WTC11 (cell line): ENCODE measurements at regions not wholly inside any gene's neighbourhood (a gene's known extent, or its start where the extent isn't known, plus 50 kb on each side); places are given as distances from the start of the nearest gene placed in this dataset.

ENCODE experiments used
- ATAC-seq: fragments of 200-7000 bp; cut with Tn5 transposase; 2 replicates; pipeline ENCODE4 v1.10.0; 2021; ENCODE audit warnings: mild to moderate bottlenecking, moderate library complexity
- CTCF ChIA-PET: fragments of 300-600 bp; sonication (Branson Sonifier 250); formaldehyde crosslinking; loops from one replicate; lab custom pipeline; 2021; ENCODE audit warnings: antibody characterized with exemption; lab: Charles Lee
- POLR2A ChIA-PET: fragments of 350-600 bp; sonication (Branson Sonifier 250); formaldehyde crosslinking; loops from one replicate; lab custom pipeline; 2021; ENCODE audit warnings: antibody characterized with exemption; lab: Charles Lee
- DNase-seq: peaks from one replicate; pipeline ENCODE4 v3.0.0; 2021; ENCODE audit warnings: low spot score
- H3K27ac Mint-ChIP-seq: 2 replicates; pipeline ENCODE4 v1.8.0; 2021; ENCODE audit warnings: mixed read lengths
- H3K27me3 Mint-ChIP-seq: 2 replicates; pipeline ENCODE4 v1.8.0; 2021; ENCODE audit warnings: low read depth, mild to moderate bottlenecking, moderate library complexity, mixed read lengths
- H3K36me3 Mint-ChIP-seq: 2 replicates; pipeline ENCODE4 v1.8.0; 2021; ENCODE audit warnings: mixed read lengths
- H3K4me1 Mint-ChIP-seq: 2 replicates; pipeline ENCODE4 v1.8.0; 2022; ENCODE audit warnings: mixed read lengths
- H3K4me3 Mint-ChIP-seq: 2 replicates; pipeline ENCODE4 v1.8.0; 2021; ENCODE audit warnings: mild to moderate bottlenecking, moderate library complexity, mixed read lengths
- H3K9me3 Mint-ChIP-seq: 2 replicates; pipeline ENCODE4 v1.8.0; 2021; ENCODE audit warnings: mixed read lengths
- ERG ChIP-seq: fragments of 250-450 bp; sonication (Bioruptor Pico); IDR thresholded peaks from 2 replicates; pipeline ENCODE4 v1.8.0; 2021; ENCODE audit warnings: mild to moderate bottlenecking
- ESRRA ChIP-seq: sonication (generic); formaldehyde crosslinking; IDR thresholded peaks from 2 replicates; pipeline ENCODE4 v1.8.1; 2022; ENCODE audit warnings: mild to moderate bottlenecking, missing genetic modification reagents, borderline replicate concordance
- FOXJ3 ChIP-seq: sonication (generic); formaldehyde crosslinking; IDR thresholded peaks from 2 replicates; pipeline ENCODE4 v1.9.0; 2021; ENCODE audit warnings: missing genetic modification reagents, mild to moderate bottlenecking, borderline replicate concordance
- FOXP1 ChIP-seq: sonication (generic); formaldehyde crosslinking; IDR thresholded peaks from 2 replicates; pipeline ENCODE4 v1.8.0; 2022; ENCODE audit warnings: missing genetic modification reagents, mild to moderate bottlenecking, moderate library complexity, borderline replicate concordance
- HMGXB4 ChIP-seq: sonication (generic); formaldehyde crosslinking; IDR thresholded peaks from 2 replicates; pipeline ENCODE4 v1.8.1; 2023; ENCODE audit warnings: mild to moderate bottlenecking, moderate library complexity, missing genetic modification reagents
- TCF7 ChIP-seq: sonication (generic); formaldehyde crosslinking; IDR thresholded peaks from 2 replicates; pipeline ENCODE4 v1.8.0; 2022; ENCODE audit warnings: mild to moderate bottlenecking, low read depth, missing genetic modification reagents, moderate library complexity
- ZNF121 ChIP-seq: sonication (generic); formaldehyde crosslinking; IDR thresholded peaks from 2 replicates; pipeline ENCODE4 v1.8.0; 2023; ENCODE audit warnings: missing genetic modification reagents
- ZNF532 ChIP-seq: fragments of 250-450 bp; sonication (Bioruptor Pico); IDR thresholded peaks from 2 replicates; pipeline ENCODE4 v1.9.0; 2021; ENCODE audit warnings: mild to moderate bottlenecking, borderline replicate concordance
- TF ChIP-seq, protein P1 (sequence below): sonication (generic); formaldehyde crosslinking; IDR thresholded peaks from 2 replicates; pipeline ENCODE4 v1.8.0; 2022; ENCODE audit warnings: missing genetic modification reagents
- TF ChIP-seq, protein P2 (sequence below): sonication (generic); formaldehyde crosslinking; IDR thresholded peaks from 2 replicates; pipeline ENCODE4 v1.8.1; 2022; ENCODE audit warnings: missing genetic modification reagents, borderline replicate concordance
- TF ChIP-seq, protein P3 (sequence below): sonication (generic); formaldehyde crosslinking; IDR thresholded peaks from 2 replicates; pipeline ENCODE4 v1.8.1; 2022; ENCODE audit warnings: low read depth, missing genetic modification reagents, borderline replicate concordance

GRCh38 chr4:84089652-84090437, 409.2 kb downstream of the NKX6-1 start (continued):
- TF ChIP-seq ERG (CRISPR knock-in tag), result no peak
- no peak for TF ChIP-seq FOXP1 (CRISPR knock-in tag)
- TF ChIP-seq, protein P1, sequence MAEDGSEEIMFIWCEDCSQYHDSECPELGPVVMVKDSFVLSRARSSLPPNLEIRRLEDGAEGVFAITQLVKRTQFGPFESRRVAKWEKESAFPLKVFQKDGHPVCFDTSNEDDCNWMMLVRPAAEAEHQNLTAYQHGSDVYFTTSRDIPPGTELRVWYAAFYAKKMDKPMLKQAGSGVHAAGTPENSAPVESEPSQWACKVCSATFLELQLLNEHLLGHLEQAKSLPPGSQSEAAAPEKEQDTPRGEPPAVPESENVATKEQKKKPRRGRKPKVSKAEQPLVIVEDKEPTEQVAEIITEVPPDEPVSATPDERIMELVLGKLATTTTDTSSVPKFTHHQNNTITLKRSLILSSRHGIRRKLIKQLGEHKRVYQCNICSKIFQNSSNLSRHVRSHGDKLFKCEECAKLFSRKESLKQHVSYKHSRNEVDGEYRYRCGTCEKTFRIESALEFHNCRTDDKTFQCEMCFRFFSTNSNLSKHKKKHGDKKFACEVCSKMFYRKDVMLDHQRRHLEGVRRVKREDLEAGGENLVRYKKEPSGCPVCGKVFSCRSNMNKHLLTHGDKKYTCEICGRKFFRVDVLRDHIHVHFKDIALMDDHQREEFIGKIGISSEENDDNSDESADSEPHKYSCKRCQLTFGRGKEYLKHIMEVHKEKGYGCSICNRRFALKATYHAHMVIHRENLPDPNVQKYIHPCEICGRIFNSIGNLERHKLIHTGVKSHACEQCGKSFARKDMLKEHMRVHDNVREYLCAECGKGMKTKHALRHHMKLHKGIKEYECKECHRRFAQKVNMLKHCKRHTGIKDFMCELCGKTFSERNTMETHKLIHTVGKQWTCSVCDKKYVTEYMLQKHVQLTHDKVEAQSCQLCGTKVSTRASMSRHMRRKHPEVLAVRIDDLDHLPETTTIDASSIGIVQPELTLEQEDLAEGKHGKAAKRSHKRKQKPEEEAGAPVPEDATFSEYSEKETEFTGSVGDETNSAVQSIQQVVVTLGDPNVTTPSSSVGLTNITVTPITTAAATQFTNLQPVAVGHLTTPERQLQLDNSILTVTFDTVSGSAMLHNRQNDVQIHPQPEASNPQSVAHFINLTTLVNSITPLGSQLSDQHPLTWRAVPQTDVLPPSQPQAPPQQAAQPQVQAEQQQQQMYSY (CRISPR knock-in tag), result no peak
- TF ChIP-seq ESRRA (CRISPR knock-in tag), result no peak
- no peak for TF ChIP-seq FOXJ3 (CRISPR knock-in tag)
- no peak for TF ChIP-seq HMGXB4 (CRISPR knock-in tag)
- TF ChIP-seq TCF7 (CRISPR knock-in tag), result no peak
- TF ChIP-seq ZNF121 (CRISPR knock-in tag), result no peak
- no peak for TF ChIP-seq ZNF532 (CRISPR knock-in tag)
- TF ChIP-seq, protein P2, sequence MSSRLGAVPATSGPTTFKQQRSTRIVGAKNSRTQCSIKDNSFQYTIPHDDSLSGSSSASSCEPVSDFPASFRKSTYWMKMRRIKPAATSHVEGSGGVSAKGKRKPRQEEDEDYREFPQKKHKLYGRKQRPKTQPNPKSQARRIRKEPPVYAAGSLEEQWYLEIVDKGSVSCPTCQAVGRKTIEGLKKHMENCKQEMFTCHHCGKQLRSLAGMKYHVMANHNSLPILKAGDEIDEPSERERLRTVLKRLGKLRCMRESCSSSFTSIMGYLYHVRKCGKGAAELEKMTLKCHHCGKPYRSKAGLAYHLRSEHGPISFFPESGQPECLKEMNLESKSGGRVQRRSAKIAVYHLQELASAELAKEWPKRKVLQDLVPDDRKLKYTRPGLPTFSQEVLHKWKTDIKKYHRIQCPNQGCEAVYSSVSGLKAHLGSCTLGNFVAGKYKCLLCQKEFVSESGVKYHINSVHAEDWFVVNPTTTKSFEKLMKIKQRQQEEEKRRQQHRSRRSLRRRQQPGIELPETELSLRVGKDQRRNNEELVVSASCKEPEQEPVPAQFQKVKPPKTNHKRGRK (CRISPR knock-in tag), result no peak

DNA sequence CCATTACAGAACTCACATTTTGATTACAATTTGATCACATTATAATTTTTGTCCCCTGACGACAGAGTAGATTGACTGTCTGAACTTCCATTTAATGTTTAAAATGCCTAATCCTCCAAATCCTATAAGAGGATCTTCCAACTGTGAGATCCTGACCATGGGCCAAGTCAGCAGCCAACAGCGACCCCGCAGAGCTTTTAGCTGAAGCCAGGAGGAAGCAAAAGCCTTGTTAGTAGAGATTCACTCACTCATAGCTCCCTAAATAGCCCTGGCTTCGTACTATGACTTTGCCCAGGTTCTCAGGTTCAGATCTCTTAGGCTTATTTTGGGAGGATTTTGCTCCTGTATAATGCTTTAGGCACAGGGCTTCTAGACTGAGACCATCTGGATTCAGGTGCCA, 413.1 kb downstream of the NKX6-1 start:
- Mint-ChIP-seq H3K9me3 (peaks cover 3% of the 10 kb centered on the region; the same call in 1 of the 2 replicates), H3K27ac (no peak overlapping the region), H3K27me3 (no peaks in the 10 kb centered on the region)
- TF ChIP-seq, protein P3, sequence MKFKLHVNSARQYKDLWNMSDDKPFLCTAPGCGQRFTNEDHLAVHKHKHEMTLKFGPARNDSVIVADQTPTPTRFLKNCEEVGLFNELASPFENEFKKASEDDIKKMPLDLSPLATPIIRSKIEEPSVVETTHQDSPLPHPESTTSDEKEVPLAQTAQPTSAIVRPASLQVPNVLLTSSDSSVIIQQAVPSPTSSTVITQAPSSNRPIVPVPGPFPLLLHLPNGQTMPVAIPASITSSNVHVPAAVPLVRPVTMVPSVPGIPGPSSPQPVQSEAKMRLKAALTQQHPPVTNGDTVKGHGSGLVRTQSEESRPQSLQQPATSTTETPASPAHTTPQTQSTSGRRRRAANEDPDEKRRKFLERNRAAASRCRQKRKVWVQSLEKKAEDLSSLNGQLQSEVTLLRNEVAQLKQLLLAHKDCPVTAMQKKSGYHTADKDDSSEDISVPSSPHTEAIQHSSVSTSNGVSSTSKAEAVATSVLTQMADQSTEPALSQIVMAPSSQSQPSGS (CRISPR knock-in tag), result no peak
- TF ChIP-seq, all 79 proteins: peak for 0
- ChIA-PET POLR2A (no interaction called here), CTCF (interaction anchor here (1.2 kb wide), 1 partner anchor 81 kb away, joined by 4 read pairs; no protein-coding TSS in a partner anchor)
- no peak for DNase-seq
- Mint-ChIP-seq H3K4me1 (peaks cover 6% of the 10 kb centered on the region), H3K4me3 (no peak overlapping the region), H3K36me3 (no peaks in the 10 kb centered on the region)
- ATAC-seq, result no peak
